Stimulated activated naive B cell treated with anti-CD40 and anti-IgM and Interleukin-4, amounts not matched to agents 10 μg/mL and 1 μg/mL and 100 μg/mL, for 72 hours (primary cell): ENCODE measurements at regions not wholly inside any gene's neighbourhood (a gene's known extent, or its start where the extent isn't known, plus 50 kb on each side); places are given as distances from the start of the nearest gene placed in this dataset.

Source experiments
- ATAC-seq, 2 donors: fragments of 150-1000 bp; cut with Tn5 transposase; replicated peaks; 2 replicates each; pipeline ENCODE4 v1.10.0; 2021; ENCODE audit warnings: moderate library complexity in 1 of 2
- DNase-seq: peaks from one replicate; pipeline ENCODE4 v3.0.0; 2021
- H3K27ac Mint-ChIP-seq: one replicate; pipeline ENCODE4 v1.8.0; 2022; ENCODE audit warnings: mild to moderate bottlenecking, mixed read lengths
- H3K27me3 Mint-ChIP-seq, 2 donors: one replicate each; pipeline ENCODE4 v1.8.0; 2022; ENCODE audit warnings: mixed read lengths in 2 of 2
- H3K36me3 Mint-ChIP-seq, 2 donors: one replicate each; pipeline ENCODE4 v1.8.0; 2022; ENCODE audit warnings: mixed read lengths in 2 of 2, mild to moderate bottlenecking in 1 of 2
- H3K4me1 Mint-ChIP-seq, 2 donors: one replicate each; pipeline ENCODE4 v1.8.0; 2022; ENCODE audit warnings: mixed read lengths in 2 of 2, mild to moderate bottlenecking in 1 of 2
- H3K4me3 Mint-ChIP-seq, 2 donors: one replicate each; pipeline ENCODE4 v1.8.0; 2022; ENCODE audit warnings: mild to moderate bottlenecking in 2 of 2, mixed read lengths in 2 of 2, moderate library complexity in 1 of 2
- H3K9me3 Mint-ChIP-seq, 2 donors: one replicate each; pipeline ENCODE4 v1.8.0; 2022; ENCODE audit warnings: mixed read lengths in 2 of 2, mild to moderate bottlenecking in 1 of 2

DNA sequence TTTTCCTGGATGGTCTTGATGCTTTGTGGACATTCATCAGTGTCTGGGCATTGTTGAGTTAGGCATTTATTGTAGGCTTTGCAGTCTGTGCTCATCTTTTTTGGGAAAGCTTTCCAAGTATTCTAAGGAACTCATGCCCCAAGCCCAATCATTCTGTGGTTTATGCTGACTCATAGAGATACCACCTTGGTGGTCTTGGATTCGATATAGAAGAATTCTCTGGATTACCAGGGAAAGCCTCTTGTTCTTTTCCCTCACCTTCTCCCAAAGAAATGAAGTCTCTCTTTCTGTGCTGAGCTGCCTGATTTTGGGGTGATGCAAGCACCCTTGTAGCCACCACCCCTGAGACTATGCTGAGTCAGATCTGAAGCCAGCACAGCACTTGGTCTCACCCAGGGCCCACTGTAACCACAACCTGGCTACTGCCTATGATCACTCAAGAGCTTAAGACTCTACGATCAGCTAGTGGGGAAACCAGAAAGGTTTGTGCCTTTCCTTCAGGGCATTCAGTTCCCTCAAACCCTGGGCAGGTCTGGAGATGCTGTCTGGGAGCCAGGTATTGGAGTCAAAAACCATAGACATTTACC, 422.6 kb downstream of the NUF2 start:
- H3K4me1 Mint-ChIP-seq = no peaks in the 10 kb centered on the region
- no peak for ATAC-seq
- H3K36me3 Mint-ChIP-seq = no peaks in the 10 kb centered on the region

DNA sequence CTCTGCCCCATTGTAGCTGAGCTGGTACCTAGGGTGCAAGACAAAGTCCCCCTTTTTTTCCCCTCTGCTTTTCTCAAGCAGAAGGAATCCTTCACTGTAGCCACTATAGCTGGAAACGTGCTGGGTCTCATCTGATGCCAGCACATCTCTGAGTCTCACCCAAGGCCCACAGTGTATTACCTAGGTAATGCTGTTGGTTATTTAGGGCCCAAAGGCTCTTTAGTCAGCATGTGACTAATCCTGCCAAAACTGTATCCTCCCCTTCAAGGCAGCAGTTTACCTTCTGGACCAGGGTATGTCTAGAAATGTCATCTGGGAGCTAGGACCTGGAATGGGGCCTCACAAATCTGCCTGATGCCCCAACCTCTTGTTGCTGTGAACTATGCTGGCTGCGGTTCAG, 423.4 kb downstream of the NUF2 start:
- Mint-ChIP-seq H3K4me3 (no peak overlapping the region), H3K27me3 (no peaks in the 10 kb centered on the region), H3K27ac (no peak overlapping the region), H3K4me1 (no peaks in the 10 kb centered on the region), H3K9me3 (peaks cover 15 to 16% of the 10 kb centered on the region in 2 donors), H3K36me3 (no peaks in the 10 kb centered on the region)
- ATAC-seq = no peak
- DNase-seq = no peak

More for the DNA sequence above, 422.6 kb downstream of the NUF2 start:
- no peak overlapping the region for H3K27ac Mint-ChIP-seq
- peaks cover 15 to 16% of the 10 kb centered on the region in 2 donors for H3K9me3 Mint-ChIP-seq
- no peaks in the 10 kb centered on the region for H3K27me3 Mint-ChIP-seq
- H3K4me3 Mint-ChIP-seq = no peak overlapping the region
- no peak for DNase-seq

DNA sequence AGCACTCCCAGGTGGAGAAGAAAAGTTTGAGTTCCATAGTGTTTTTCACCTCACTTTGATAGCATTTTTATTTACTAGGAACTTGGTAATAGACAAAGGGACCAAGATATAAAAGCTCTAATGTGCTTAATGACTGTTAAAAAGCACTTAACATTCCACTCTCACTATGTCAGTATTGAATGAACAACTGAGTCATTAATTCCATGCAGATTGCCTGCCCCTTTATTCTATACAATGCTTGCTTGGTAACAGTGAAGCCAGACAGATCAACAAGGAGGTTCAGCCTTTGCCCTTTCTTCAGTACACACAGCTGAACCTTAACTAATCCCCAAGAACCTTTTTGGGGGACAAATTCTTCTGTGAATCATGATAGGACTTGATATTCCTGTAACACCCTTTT, 425.5 kb downstream of the NUF2 start:
- H3K27me3 Mint-ChIP-seq = no peaks in the 10 kb centered on the region
- H3K27ac Mint-ChIP-seq = no peak overlapping the region
- ATAC-seq (no peak), DNase-seq (no peak)
- H3K9me3 Mint-ChIP-seq = peaks cover 13 to 16% of the 10 kb centered on the region in 2 donors
- H3K4me1 Mint-ChIP-seq = no peaks in the 10 kb centered on the region
- no peaks in the 10 kb centered on the region for H3K36me3 Mint-ChIP-seq
- no peak overlapping the region for H3K4me3 Mint-ChIP-seq

DNA sequence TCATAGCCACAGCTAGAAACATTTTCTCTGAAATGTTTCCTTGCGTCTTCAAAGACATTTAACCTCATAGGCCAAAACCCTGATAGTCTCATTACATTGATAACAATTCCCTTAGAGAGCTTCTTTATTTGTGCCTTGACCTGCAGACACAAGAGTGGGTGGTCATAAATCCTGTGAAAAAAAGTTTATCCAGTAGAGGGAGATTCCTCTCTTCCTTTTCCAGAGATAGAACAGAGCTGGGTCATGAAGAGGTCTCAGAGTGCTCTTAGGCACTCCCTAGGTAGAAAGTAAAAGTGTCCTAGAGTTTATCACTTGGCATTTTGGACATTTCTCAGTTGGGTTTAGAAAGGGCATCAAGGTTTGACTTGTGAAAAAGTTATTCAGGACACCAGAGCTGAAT, 426.1 kb downstream of the NUF2 start:
- Mint-ChIP-seq H3K27ac (no peak overlapping the region), H3K4me3 (no peak overlapping the region), H3K9me3 (peaks cover 12 to 13% of the 10 kb centered on the region in 2 donors), H3K36me3 (no peaks in the 10 kb centered on the region), H3K4me1 (no peaks in the 10 kb centered on the region), H3K27me3 (no peaks in the 10 kb centered on the region)
- ATAC-seq (no peak), DNase-seq (no peak)

DNA sequence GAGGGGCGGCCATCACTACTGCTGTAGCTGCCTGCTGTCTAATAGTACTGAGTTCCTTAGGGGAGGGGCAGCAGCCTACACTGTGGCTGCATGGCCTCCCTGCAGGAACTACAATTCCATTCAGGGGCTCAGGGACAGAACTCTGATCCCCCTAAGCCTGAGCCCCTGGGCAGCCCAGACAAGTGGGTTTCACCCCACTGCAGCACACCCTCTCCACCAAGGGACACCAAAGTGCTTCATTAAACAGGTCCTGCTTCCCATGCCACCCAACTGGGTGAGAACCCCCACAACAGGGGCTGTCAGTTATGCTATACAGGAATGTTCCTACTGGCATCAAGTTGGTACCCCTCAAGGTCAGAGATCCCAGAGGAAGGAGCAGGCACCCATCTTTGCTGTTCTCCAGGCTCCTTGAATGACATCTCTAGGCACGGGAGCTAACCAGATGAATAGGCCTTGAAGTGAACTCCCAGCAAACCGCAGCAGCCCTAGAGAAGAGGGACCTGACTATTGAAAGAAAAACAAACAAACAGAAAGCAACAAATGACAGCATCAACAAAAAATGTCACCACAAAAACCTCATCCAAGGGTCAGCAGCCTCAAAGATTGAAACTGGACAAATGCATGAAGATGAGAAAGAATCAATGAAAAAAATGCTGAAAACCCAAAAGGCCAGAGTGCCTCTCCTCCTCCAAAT, 437.4 kb downstream of the NUF2 start:
- Mint-ChIP-seq H3K36me3 (no peaks in the 10 kb centered on the region), H3K27me3 (no peaks in the 10 kb centered on the region), H3K4me1 (no peaks in the 10 kb centered on the region), H3K9me3 (peaks cover 3 to 10% of the 10 kb centered on the region in 2 donors), H3K4me3 (no peak overlapping the region), H3K27ac (no peak overlapping the region)
- ATAC-seq (no peak), DNase-seq (no peak)

DNA sequence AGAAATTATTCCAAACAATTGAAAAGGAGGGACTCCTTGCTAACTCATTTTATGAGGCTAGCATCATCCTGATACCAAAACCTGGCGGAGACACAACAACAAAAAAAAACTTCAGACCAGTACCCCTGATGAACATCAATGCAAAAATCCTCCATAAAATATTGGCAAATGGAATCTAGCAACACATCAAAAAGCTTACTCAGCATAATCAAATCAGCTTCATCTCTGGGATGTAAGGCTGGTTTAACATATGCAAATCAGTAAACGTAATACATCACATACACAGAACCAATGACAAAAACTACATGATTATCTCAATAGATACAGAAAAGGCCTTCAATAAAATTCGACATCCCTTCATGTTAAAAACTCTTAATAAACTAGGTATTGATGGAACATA, 440.1 kb downstream of the NUF2 start:
- ATAC-seq (no peak), DNase-seq (no peak)
- Mint-ChIP-seq H3K4me1 (no peaks in the 10 kb centered on the region), H3K27ac (no peak overlapping the region), H3K9me3 (peaks cover 3 to 14% of the 10 kb centered on the region in 2 donors), H3K4me3 (no peak overlapping the region), H3K36me3 (no peaks in the 10 kb centered on the region), H3K27me3 (no peaks in the 10 kb centered on the region)

DNA sequence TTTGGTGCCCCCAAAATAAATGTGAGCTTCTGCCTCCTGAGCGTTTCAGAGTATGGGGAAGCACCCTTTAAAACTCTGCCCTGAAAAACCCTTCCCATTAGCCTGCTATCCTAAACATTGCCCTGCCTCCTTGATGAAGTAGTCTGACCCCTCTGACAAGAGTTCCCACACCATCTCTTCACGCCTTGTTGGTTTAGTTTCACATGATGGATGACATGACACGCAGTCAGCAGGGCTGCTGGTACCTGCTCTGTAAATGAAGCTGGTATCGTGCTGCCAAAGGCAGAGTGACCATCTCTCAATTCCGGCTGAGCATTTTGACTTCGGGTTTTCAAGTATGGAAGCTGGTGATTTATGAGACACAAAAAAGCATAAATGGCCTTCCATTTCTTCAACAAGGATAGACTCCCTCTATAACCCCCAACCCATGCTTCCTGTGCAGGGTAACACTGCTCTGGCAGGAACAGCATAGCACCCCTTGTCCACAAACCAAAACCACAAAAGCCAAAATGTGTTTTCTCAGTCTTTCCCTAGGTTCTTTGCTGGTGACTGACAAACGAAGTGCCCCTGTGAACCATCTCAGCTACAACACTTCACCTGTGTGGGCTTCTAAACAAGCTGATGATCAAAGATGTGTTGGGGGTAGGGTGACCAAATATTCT, 444.6 kb downstream of the NUF2 start:
- H3K36me3 Mint-ChIP-seq = no peaks in the 10 kb centered on the region
- H3K27me3 Mint-ChIP-seq = no peaks in the 10 kb centered on the region
- no peak overlapping the region for H3K4me3 Mint-ChIP-seq
- ATAC-seq = no peak
- DNase-seq = no peak
- no peaks in the 10 kb centered on the region for H3K4me1 Mint-ChIP-seq
- H3K27ac Mint-ChIP-seq = no peak overlapping the region
- H3K9me3 Mint-ChIP-seq = peaks cover 3 to 5% of the 10 kb centered on the region in 2 donors

DNA sequence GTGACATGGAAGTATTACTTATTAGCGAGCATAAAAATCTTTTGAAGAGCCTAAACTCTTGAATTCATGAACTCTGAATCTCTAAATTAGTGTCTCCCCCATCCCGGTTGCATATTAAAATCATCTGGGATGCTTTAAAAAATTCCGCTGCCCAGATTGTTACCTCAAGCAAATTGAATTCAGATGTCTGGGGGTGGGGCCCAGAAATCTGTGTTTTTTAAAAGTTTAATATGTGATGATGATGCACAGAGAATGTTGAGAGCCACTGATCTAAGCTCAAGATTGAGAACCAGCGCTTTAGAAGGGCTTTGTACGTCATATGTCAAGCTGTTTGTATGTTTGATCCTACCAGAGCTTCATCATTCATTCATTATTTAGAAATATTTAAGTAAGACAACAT, 446.8 kb downstream of the NUF2 start:
- no peak for DNase-seq
- Mint-ChIP-seq H3K27ac (no peak overlapping the region), H3K4me3 (no peak overlapping the region), H3K36me3 (no peaks in the 10 kb centered on the region), H3K4me1 (no peaks in the 10 kb centered on the region), H3K27me3 (no peaks in the 10 kb centered on the region), H3K9me3 (peaks cover 3 to 5% of the 10 kb centered on the region in 2 donors)
- ATAC-seq = no peak

DNA sequence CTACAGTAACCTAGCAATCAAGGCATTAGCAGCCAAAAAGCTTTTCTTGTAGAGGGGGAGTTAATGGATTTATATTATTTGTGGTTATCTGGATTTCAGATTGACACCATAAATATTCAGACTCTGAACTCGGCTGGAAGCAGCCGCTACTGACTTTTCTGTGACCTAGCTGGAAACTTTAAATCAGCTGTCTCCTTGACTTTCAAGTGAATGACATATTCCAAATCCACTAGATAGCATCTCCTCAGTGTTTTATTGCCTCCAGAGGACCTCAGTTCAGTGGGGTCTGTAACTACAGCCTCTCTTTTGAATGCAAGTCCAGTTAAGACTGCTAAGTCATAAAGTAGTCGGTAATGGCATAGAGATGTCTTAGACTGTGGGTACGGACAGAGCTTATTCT, 448.5 kb downstream of the NUF2 start:
- ATAC-seq (no peak), DNase-seq (no peak)
- no peaks in the 10 kb centered on the region for H3K36me3 Mint-ChIP-seq
- no peaks in the 10 kb centered on the region for H3K4me1 Mint-ChIP-seq
- no peaks in the 10 kb centered on the region for H3K27me3 Mint-ChIP-seq
- no peak overlapping the region for H3K27ac Mint-ChIP-seq
- no peak overlapping the region for H3K4me3 Mint-ChIP-seq
- H3K9me3 Mint-ChIP-seq = peaks cover 0 to 5% of the 10 kb centered on the region in 2 donors

DNA sequence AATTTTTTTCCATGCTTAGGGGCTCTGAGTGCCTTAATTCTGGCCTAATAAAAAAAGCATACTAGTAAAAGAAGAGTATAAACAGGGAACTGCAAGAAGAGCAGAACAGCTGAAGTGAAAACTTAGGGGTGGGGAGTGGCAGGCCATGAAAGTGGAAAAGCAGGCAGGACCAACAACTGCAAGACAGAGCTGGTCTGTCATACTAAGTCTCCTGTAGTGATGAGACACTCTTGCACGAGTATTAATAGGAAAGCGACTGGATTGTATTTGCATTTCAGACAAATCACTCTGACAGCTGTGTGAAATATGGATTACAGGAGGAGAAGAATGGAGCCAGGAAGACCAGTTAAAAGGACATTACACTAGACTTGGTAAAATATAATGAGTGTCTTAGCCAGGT, 449.9 kb downstream of the NUF2 start:
- no peak for DNase-seq
- ATAC-seq = no peak
- Mint-ChIP-seq H3K27me3 (no peaks in the 10 kb centered on the region), H3K4me1 (no peaks in the 10 kb centered on the region), H3K27ac (no peak overlapping the region), H3K4me3 (no peak overlapping the region), H3K9me3 (peaks cover 0 to 3% of the 10 kb centered on the region in 2 donors), H3K36me3 (no peaks in the 10 kb centered on the region)

DNA sequence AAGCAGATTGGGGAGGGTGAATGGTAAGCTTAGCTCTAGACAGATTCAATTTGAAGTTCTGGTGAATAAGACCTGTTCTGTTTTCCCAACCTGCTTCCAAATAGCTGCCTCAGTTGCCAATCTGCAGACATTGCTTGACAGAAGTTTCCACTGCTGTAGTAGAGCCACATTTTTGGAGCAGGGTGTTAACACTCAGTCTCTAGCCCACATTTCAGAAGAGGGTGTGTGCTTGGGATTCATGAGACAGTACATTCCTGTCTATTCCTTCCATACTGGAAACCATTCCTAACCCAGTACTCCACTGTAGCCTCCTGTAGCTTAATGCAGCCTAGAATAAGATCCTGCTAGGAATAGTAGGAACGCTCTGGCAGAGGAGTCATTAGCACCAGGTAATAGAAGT, 450.5 kb downstream of the NUF2 start:
- no peak for DNase-seq
- no peaks in the 10 kb centered on the region for H3K36me3 Mint-ChIP-seq
- no peak for ATAC-seq
- no peaks in the 10 kb centered on the region for H3K4me1 Mint-ChIP-seq
- H3K4me3 Mint-ChIP-seq = no peak overlapping the region
- no peak overlapping the region for H3K27ac Mint-ChIP-seq
- peaks cover 0 to 3% of the 10 kb centered on the region in 2 donors for H3K9me3 Mint-ChIP-seq
- H3K27me3 Mint-ChIP-seq = no peaks in the 10 kb centered on the region

DNA sequence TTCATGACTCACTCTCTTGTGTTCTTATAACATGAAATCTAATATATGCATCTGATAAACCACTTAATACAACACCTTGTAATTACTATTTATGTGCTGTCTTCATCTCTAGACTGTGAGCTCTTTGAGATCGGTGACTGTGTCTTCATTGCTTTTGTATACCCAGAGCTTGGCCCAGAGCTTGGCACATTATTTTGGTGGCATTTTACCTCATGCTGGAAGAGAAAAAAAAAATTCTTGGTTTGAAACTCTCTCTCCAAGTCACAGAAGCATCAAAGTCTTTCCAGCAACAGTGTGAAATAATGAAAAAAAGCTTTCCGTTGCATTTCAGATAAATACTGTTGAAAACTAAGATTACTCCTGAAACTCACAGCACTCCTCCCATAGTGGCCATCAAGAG, 451.6 kb downstream of the NUF2 start:
- ATAC-seq (no peak), DNase-seq (no peak)
- H3K36me3 Mint-ChIP-seq = no peaks in the 10 kb centered on the region
- H3K27me3 Mint-ChIP-seq = no peaks in the 10 kb centered on the region
- no peak overlapping the region for H3K4me3 Mint-ChIP-seq
- no peaks in the 10 kb centered on the region for H3K4me1 Mint-ChIP-seq
- H3K9me3 Mint-ChIP-seq = peaks cover 4 to 6% of the 10 kb centered on the region in 2 donors
- no peak overlapping the region for H3K27ac Mint-ChIP-seq

DNA sequence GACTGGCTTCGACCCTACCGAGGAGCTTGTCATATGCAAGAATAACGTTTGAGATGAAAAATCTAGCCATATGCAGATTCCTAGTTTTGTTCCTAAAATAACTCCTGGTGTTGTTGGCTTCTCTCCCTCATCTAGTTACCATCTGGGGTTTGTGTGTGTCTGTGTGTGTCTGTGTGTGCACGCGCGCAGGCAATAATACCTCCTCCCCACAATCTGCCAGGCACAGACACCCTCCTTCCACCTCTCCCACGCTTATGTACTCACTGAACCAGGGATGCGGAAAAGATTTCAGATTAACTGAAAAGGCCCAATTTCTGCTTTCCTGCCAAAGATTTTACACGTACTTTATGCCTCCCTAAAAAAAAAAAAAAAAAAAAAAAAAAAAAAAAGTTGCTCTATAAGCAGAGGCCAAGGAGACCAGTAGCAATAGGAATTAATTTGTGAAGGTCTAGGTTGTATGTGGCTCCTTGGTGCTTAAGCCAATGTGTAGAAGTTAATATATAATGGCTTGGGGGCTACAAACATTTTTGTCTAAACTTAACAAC, 452.7 kb downstream of the NUF2 start:
- H3K27ac Mint-ChIP-seq = no peak overlapping the region
- H3K27me3 Mint-ChIP-seq = no peaks in the 10 kb centered on the region
- H3K4me1 Mint-ChIP-seq = no peaks in the 10 kb centered on the region
- H3K36me3 Mint-ChIP-seq = no peaks in the 10 kb centered on the region
- H3K9me3 Mint-ChIP-seq = peaks cover 5 to 9% of the 10 kb centered on the region in 2 donors
- no peak for DNase-seq
- no peak overlapping the region for H3K4me3 Mint-ChIP-seq
- ATAC-seq = no peak

DNA sequence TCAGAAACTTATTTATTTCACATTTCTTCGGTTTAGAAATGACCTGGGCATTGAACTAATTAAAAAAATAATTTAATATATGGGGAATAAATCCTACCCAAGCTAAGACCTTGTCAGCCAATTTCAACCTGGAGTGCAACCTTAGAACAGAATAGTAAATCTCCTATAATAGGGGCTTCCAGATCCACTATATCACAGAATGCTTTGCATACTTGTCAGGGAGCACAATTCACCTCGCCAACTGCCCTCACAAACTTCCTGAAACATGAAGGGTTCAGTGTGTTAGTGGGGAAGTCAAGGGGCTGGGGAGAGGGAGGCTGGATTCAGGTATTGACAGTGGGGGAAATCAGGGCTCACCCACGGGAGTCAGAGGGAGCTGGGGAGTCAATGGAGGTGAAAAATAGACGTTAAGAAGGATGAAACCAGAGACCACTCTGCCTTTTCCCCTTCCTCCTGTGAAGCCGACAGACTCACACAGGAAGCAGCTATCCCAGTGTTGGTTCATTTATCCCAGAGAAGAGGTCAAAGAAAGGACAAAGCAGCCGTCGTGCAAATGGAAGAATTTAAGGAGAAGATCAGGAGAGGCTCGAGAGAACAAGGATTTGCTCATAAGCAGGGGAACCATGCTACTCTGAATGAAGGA, 453.3 kb downstream of the NUF2 start:
- H3K27ac Mint-ChIP-seq = no peak overlapping the region
- peaks cover 5 to 9% of the 10 kb centered on the region in 2 donors for H3K9me3 Mint-ChIP-seq
- no peak overlapping the region for H3K4me3 Mint-ChIP-seq
- DNase-seq (no peak), ATAC-seq (no peak)
- H3K27me3 Mint-ChIP-seq = no peaks in the 10 kb centered on the region
- no peaks in the 10 kb centered on the region for H3K36me3 Mint-ChIP-seq
- no peaks in the 10 kb centered on the region for H3K4me1 Mint-ChIP-seq
